ENCODE measurements at regions not wholly inside any gene's neighbourhood (a gene's known extent, or its start where the extent isn't known, plus 50 kb on each side); places are given as distances from the start of the nearest gene placed in this dataset.

DNA sequence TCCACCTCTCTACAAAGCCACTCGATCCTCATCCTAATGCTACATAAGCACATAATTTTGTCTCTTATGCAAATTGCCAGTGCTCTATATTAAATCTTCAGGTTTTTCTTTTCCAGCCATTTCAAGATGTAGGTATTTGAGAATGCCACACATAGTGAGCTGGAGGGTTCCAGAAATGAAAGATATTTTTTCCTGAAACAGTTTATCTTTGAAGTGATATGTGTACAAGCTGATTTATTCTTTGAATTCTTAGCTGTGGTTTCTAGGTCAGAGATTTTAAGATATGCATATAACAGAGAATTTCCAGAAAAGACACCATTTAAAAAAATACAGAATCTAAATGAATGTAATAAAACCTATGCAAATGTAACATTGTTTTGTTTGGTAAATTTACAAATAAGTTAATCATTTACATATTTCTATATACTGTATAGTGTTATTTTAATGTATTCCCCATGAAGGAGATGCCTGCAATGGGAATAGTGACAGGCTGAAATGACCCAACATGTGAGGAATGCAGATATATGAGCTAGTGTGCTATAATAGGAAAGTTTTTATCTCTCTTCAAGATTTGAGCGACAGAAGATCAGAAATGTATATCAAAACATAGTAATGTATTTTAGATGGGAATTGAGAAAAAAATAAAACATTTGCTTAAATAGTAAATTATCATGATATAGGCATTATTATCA lies 570.2 kb downstream of the SLITRK1 start:
- no peak for DNase-seq

GRCh38 chr13:83298617-83299016 lies 583.7 kb downstream of the SLITRK1 start:
- no peak for DNase-seq

- no peak for DNase-seq
These were observed 584.5 kb downstream of the SLITRK1 start for GRCh38 chr13:83297586-83298290.

- DNase-seq = no peak
These were observed 586.6 kb downstream of the SLITRK1 start for GRCh38 chr13:83295686-83296085.

- DNase-seq = no peak
These were observed 595.5 kb downstream of the SLITRK1 start for GRCh38 chr13:83286737-83287136.

GRCh38 chr13:83281654-83282053 lies 600.6 kb downstream of the SLITRK1 start:
- DNase-seq = no peak

DNA sequence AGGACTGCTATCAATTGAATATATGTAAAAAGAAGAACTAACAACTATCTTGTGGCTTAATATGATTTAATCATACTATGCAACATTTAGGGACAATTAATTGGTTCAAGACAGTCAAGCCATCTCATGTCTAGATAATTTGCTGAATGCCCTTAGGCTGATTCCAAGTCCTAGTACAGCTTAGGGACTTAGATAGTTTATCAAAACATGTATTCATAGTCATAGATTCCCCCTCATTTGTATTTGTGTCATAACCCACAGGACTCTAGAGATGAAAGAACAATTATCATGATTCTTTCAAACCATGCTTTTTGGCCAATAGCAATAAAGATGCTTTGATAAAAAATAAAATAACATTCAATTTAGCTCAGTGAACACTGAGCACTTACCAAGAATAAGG lies 607.6 kb downstream of the SLITRK1 start:
- DNase-seq = no peak

GRCh38 chr13:83272652-83273240 lies 609.5 kb downstream of the SLITRK1 start:
- no peak for DNase-seq

GRCh38 chr13:83272076-83272475 lies 610.2 kb downstream of the SLITRK1 start:
- no peak for DNase-seq

- DNase-seq = no peak
These were observed 617.0 kb downstream of the SLITRK1 start for GRCh38 chr13:83265279-83265678.

DNA sequence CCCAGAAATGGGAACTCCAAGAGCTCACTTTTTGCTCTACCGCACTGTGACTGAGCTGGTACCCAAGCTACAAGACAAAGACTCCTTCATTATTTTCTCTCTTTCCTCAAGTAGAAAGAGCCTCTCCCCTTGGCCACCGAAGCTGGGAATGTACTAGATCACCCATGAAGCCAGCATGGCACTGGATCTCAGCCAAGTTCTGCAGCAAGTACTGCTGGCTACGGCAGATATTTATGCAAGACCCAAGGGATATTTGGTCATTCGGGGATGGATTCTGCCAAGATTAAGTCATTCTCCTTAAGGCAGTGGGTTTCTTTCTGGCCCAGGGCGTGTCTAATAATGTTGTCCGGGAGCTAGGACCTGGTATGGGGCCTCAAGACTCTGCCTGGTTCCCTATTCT lies 633.5 kb downstream of the SLITRK1 start:
- DNase-seq = no peak

DNA sequence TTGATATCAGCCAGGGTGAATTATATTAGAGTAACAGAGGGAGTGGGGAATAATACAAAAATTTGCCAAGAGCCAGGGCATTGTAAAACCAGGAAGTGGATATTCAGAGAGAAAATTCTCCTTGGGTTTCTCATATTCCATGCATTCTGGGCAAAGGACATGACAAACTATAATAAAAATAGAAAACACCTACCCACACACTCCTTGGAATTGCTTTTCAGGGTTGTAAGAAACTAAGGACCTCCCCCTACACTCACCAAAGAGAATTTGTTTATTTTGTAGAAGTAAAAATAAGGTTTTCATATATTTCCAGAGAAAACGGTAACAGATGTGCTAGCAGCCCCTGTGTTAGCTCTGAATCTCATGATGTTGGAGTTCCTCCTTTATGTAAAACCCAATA lies 649.6 kb downstream of the SLITRK1 start:
- no peak for DNase-seq

- no peak for DNase-seq
These were observed 652.5 kb downstream of the SLITRK1 start for GRCh38 chr13:83229574-83230305.

DNA sequence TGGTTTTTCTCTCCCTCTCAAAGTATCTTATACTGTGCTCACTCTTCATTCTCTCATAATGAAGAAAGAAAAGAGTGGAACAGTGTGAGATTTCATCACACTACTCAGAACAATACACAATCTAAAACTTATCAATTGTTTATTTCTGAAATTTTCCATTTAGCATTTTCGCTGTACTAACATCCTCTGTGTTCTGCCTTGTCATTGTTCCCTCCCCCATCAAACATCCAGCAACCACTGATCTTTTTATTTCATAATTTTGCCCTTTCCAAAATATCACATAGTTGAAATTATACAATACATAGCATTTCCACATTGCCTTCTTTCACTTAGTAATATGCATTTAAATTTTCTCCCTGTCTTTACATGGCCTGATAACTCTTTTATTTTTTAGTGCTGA lies 658.7 kb downstream of the SLITRK1 start:
- DNase-seq = no peak

GRCh38 chr13:83221813-83222241 lies 660.4 kb downstream of the SLITRK1 start:
- DNase-seq = no peak

- DNase-seq = no peak
These were observed 661.0 kb downstream of the SLITRK1 start for GRCh38 chr13:83221256-83221655.

GRCh38 chr13:83220241-83220640 lies 662.0 kb downstream of the SLITRK1 start:
- DNase-seq = no peak

- DNase-seq = no peak
These were observed 662.4 kb downstream of the SLITRK1 start for GRCh38 chr13:83219832-83220231.

DNA sequence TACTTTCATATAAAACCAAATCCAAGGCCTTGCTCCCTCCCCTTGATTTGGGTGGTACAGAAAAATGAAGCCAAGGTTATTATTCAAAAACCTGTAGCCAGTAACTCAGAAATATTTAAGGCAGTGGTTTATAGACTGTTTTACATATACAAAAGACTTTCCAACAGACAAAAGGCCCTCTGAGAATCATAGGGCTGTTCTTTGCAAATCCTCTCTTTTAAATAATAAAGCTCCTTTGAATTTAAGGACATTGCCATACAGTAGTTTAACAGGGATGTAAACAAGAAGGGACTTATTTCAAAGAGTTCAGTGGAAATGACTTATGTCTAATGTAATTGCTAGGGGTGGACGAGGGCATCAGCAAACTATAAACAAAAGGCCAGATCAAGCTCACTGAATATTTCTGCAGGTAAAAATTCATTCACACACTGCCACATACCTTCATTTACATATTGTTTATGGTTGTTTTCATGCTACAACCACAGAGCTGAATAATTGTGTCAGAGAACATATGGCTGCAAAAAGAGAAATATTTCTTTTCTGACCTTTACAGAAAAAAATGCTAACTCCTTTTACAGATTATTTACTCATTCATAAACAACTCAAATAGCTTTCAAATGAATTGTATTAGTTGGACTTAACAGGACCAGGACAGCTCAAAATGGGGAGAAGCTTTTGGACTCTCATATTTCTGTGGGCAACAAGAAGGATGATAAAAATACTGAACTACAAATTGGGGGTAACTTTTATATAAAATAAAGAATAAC lies 665.6 kb downstream of the SLITRK1 start:
- no peak for DNase-seq

DNA sequence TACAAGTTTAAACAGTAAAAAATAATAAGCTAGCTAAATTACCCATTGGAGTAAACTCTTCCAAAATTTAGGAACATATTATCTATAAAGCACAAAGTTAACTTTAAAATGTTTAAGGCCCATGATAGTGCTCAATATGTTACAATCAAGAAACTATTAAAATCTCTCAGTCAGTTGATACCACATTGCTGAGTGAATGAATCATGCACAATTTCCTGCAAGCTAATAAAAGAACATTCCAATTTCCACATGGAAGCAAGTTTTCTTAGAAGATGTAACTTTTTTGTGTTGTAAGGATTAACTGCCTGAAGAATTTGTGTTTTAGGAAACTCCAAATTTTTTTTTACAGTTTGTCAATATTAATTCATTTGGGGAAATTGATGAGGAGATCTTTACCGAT lies 666.6 kb downstream of the SLITRK1 start:
- no peak for DNase-seq

DNA sequence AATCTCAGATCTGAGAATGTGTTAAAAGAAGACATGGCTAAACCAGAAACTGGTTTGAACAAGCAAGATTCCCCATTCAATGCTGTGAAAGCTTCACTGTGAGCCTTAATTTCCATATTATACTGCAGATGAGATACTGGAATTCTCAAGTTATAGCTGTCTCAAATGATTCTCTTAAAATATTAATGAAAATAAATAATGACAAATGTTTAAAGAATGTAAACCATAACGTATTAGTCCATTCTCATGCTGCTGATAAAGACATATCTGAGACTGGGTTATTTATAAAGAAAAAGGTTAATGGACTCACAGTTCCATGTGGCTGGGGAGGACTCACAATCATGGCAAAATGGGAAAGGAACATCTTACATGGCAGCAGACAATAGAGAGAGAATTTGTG lies 667.8 kb downstream of the SLITRK1 start:
- DNase-seq = no peak

- DNase-seq = no peak
These were observed 671.0 kb downstream of the SLITRK1 start for GRCh38 chr13:83211301-83211700.

GRCh38 chr13:83204886-83205285 lies 677.4 kb downstream of the SLITRK1 start:
- DNase-seq = no peak
